WTC11 (cell line): ENCODE measurements at regions not wholly inside any gene's neighbourhood (a gene's known extent, or its start where the extent isn't known, plus 50 kb on each side); places are given as distances from the start of the nearest gene placed in this dataset.

Source experiments
- ATAC-seq: fragments of 200-7000 bp; cut with Tn5 transposase; 2 replicates; pipeline ENCODE4 v1.10.0; 2021; ENCODE audit warnings: mild to moderate bottlenecking, moderate library complexity
- CTCF ChIA-PET: fragments of 300-600 bp; sonication (Branson Sonifier 250); formaldehyde crosslinking; loops from one replicate; lab custom pipeline; 2021; ENCODE audit warnings: antibody characterized with exemption; lab: Charles Lee
- POLR2A ChIA-PET: fragments of 350-600 bp; sonication (Branson Sonifier 250); formaldehyde crosslinking; loops from one replicate; lab custom pipeline; 2021; ENCODE audit warnings: antibody characterized with exemption; lab: Charles Lee
- DNase-seq: peaks from one replicate; pipeline ENCODE4 v3.0.0; 2021; ENCODE audit warnings: low spot score
- H3K27ac Mint-ChIP-seq: 2 replicates; pipeline ENCODE4 v1.8.0; 2021; ENCODE audit warnings: mixed read lengths
- H3K27me3 Mint-ChIP-seq: 2 replicates; pipeline ENCODE4 v1.8.0; 2021; ENCODE audit warnings: low read depth, mild to moderate bottlenecking, moderate library complexity, mixed read lengths
- H3K36me3 Mint-ChIP-seq: 2 replicates; pipeline ENCODE4 v1.8.0; 2021; ENCODE audit warnings: mixed read lengths
- H3K4me1 Mint-ChIP-seq: 2 replicates; pipeline ENCODE4 v1.8.0; 2022; ENCODE audit warnings: mixed read lengths
- H3K4me3 Mint-ChIP-seq: 2 replicates; pipeline ENCODE4 v1.8.0; 2021; ENCODE audit warnings: mild to moderate bottlenecking, moderate library complexity, mixed read lengths
- H3K9me3 Mint-ChIP-seq: 2 replicates; pipeline ENCODE4 v1.8.0; 2021; ENCODE audit warnings: mixed read lengths
- ELF4 ChIP-seq: sonication (generic); formaldehyde crosslinking; IDR thresholded peaks from 2 replicates; pipeline ENCODE4 v1.8.1; 2022; ENCODE audit warnings: low read depth, mild to moderate bottlenecking, moderate library complexity, missing genetic modification reagents
- GTF2I ChIP-seq: fragments of 250-450 bp; sonication (Bioruptor Pico); conservative IDR thresholded peaks from 2 replicates; pipeline ENCODE4 v1.4.0; 2021; ENCODE audit warnings: mild to moderate bottlenecking
- MXD4 ChIP-seq: fragments of 250-450 bp; sonication (Bioruptor Pico); IDR thresholded peaks from 2 replicates; pipeline ENCODE4 v1.8.0; 2021; ENCODE audit warnings: mild to moderate bottlenecking, moderate library complexity, borderline replicate concordance
- NR2C2 ChIP-seq: sonication (generic); formaldehyde crosslinking; IDR thresholded peaks from 2 replicates; pipeline ENCODE4 v1.8.0; 2022; ENCODE audit warnings: mild to moderate bottlenecking, missing genetic modification reagents
- ZNF232 ChIP-seq: sonication (generic); formaldehyde crosslinking; IDR thresholded peaks from 2 replicates; pipeline ENCODE4 v1.8.0; 2022; ENCODE audit warnings: mild to moderate bottlenecking, missing genetic modification reagents
- ZNF317 ChIP-seq: sonication (generic); formaldehyde crosslinking; IDR thresholded peaks from 2 replicates; pipeline ENCODE4 v1.8.1; 2023; ENCODE audit warnings: low read depth, mild to moderate bottlenecking, moderate library complexity, missing genetic modification reagents, borderline replicate concordance
- ZNF416 ChIP-seq: fragments of 250-450 bp; sonication (Bioruptor Pico); IDR thresholded peaks from 2 replicates; pipeline ENCODE4 v1.9.0; 2021; ENCODE audit warnings: mild to moderate bottlenecking, inconsistent platforms
- TF ChIP-seq, protein P1 (sequence below): sonication (generic); formaldehyde crosslinking; IDR thresholded peaks from 2 replicates; pipeline ENCODE4 v1.8.1; 2022; ENCODE audit warnings: missing genetic modification reagents, borderline replicate concordance
- TF ChIP-seq, protein P2 (sequence below): fragments of 250-450 bp; sonication (Bioruptor Pico); IDR thresholded peaks from 2 replicates; pipeline ENCODE4 v1.9.0; 2021; ENCODE audit warnings: mild to moderate bottlenecking
- TF ChIP-seq, protein P3 (sequence below): sonication (generic); formaldehyde crosslinking; IDR thresholded peaks from 2 replicates; pipeline ENCODE4 v1.8.0; 2023; ENCODE audit warnings: mild to moderate bottlenecking, missing genetic modification reagents
- TF ChIP-seq, protein P4 (sequence below): sonication (generic); formaldehyde crosslinking; IDR thresholded peaks from 2 replicates; pipeline ENCODE4 v1.8.1; 2023; ENCODE audit warnings: mild to moderate bottlenecking, missing genetic modification reagents, borderline replicate concordance
- TF ChIP-seq, protein P5 (sequence below): fragments of 250-450 bp; sonication (Bioruptor Pico); conservative IDR thresholded peaks from 2 replicates; pipeline ENCODE4 v1.9.0; 2021; ENCODE audit warnings: mild to moderate bottlenecking
- TF ChIP-seq, protein P6 (sequence below): sonication (generic); formaldehyde crosslinking; IDR thresholded peaks from 2 replicates; pipeline ENCODE4 v1.8.1; 2023; ENCODE audit warnings: mild to moderate bottlenecking, missing genetic modification reagents
- TF ChIP-seq, protein P7 (sequence below): sonication (generic); formaldehyde crosslinking; IDR thresholded peaks from 2 replicates; pipeline ENCODE4 v1.8.0; 2022; ENCODE audit warnings: mild to moderate bottlenecking, missing genetic modification reagents

DNA sequence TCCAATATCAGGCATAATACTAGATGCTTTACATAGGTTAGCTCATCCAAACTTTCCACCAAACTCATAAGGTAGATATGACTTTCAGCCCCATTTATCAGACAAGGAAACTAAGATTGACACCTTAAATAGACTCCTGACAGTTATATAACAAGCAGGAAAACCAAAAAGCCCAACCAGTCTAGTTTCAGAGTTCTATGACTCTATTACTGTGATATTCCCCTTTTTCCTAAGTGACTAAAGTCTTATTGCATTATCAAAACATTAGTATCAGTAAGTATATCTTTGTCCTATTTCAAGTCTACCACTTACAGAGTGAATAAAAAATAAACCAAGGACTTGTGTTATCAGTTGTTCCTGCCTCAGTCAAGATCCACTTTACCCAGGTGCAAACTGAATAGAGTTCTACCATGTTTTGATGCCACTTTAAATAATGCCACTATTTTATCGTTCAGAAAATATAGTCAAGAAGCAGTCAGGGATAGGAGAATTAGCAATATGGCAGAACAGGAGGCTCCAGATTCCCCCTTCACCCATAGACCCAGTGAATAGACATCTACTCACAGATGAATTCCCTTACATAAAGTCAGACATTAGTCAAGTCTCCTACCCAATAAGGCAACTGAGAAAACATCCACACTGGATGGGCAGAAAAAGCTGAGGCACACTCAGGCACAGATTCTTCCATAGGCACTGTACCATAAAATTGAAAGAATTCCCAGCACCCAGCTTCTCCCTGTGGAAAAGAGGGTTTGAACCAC, 74.1 kb downstream of the CRPPA start:
- DNase-seq (no peak), ATAC-seq (no peak)
- TF ChIP-seq, protein P1, sequence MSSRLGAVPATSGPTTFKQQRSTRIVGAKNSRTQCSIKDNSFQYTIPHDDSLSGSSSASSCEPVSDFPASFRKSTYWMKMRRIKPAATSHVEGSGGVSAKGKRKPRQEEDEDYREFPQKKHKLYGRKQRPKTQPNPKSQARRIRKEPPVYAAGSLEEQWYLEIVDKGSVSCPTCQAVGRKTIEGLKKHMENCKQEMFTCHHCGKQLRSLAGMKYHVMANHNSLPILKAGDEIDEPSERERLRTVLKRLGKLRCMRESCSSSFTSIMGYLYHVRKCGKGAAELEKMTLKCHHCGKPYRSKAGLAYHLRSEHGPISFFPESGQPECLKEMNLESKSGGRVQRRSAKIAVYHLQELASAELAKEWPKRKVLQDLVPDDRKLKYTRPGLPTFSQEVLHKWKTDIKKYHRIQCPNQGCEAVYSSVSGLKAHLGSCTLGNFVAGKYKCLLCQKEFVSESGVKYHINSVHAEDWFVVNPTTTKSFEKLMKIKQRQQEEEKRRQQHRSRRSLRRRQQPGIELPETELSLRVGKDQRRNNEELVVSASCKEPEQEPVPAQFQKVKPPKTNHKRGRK (CRISPR knock-in tag), result no peak
- no peak for TF ChIP-seq ELF4 (CRISPR knock-in tag)
- no peak for TF ChIP-seq NR2C2
- TF ChIP-seq, protein P2, sequence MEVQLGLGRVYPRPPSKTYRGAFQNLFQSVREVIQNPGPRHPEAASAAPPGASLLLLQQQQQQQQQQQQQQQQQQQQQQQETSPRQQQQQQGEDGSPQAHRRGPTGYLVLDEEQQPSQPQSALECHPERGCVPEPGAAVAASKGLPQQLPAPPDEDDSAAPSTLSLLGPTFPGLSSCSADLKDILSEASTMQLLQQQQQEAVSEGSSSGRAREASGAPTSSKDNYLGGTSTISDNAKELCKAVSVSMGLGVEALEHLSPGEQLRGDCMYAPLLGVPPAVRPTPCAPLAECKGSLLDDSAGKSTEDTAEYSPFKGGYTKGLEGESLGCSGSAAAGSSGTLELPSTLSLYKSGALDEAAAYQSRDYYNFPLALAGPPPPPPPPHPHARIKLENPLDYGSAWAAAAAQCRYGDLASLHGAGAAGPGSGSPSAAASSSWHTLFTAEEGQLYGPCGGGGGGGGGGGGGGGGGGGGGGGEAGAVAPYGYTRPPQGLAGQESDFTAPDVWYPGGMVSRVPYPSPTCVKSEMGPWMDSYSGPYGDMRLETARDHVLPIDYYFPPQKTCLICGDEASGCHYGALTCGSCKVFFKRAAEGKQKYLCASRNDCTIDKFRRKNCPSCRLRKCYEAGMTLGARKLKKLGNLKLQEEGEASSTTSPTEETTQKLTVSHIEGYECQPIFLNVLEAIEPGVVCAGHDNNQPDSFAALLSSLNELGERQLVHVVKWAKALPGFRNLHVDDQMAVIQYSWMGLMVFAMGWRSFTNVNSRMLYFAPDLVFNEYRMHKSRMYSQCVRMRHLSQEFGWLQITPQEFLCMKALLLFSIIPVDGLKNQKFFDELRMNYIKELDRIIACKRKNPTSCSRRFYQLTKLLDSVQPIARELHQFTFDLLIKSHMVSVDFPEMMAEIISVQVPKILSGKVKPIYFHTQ (CRISPR knock-in tag), result no peak
- TF ChIP-seq, protein P3, sequence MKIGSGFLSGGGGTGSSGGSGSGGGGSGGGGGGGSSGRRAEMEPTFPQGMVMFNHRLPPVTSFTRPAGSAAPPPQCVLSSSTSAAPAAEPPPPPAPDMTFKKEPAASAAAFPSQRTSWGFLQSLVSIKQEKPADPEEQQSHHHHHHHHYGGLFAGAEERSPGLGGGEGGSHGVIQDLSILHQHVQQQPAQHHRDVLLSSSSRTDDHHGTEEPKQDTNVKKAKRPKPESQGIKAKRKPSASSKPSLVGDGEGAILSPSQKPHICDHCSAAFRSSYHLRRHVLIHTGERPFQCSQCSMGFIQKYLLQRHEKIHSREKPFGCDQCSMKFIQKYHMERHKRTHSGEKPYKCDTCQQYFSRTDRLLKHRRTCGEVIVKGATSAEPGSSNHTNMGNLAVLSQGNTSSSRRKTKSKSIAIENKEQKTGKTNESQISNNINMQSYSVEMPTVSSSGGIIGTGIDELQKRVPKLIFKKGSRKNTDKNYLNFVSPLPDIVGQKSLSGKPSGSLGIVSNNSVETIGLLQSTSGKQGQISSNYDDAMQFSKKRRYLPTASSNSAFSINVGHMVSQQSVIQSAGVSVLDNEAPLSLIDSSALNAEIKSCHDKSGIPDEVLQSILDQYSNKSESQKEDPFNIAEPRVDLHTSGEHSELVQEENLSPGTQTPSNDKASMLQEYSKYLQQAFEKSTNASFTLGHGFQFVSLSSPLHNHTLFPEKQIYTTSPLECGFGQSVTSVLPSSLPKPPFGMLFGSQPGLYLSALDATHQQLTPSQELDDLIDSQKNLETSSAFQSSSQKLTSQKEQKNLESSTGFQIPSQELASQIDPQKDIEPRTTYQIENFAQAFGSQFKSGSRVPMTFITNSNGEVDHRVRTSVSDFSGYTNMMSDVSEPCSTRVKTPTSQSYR (CRISPR knock-in tag), result no peak
- TF ChIP-seq, protein P4, sequence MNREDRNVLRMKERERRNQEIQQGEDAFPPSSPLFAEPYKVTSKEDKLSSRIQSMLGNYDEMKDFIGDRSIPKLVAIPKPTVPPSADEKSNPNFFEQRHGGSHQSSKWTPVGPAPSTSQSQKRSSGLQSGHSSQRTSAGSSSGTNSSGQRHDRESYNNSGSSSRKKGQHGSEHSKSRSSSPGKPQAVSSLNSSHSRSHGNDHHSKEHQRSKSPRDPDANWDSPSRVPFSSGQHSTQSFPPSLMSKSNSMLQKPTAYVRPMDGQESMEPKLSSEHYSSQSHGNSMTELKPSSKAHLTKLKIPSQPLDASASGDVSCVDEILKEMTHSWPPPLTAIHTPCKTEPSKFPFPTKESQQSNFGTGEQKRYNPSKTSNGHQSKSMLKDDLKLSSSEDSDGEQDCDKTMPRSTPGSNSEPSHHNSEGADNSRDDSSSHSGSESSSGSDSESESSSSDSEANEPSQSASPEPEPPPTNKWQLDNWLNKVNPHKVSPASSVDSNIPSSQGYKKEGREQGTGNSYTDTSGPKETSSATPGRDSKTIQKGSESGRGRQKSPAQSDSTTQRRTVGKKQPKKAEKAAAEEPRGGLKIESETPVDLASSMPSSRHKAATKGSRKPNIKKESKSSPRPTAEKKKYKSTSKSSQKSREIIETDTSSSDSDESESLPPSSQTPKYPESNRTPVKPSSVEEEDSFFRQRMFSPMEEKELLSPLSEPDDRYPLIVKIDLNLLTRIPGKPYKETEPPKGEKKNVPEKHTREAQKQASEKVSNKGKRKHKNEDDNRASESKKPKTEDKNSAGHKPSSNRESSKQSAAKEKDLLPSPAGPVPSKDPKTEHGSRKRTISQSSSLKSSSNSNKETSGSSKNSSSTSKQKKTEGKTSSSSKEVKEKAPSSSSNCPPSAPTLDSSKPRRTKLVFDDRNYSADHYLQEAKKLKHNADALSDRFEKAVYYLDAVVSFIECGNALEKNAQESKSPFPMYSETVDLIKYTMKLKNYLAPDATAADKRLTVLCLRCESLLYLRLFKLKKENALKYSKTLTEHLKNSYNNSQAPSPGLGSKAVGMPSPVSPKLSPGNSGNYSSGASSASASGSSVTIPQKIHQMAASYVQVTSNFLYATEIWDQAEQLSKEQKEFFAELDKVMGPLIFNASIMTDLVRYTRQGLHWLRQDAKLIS (CRISPR knock-in tag), result no peak
- no peaks in the 10 kb centered on the region; the same call in 1 of the 2 replicates for H3K27me3 Mint-ChIP-seq
- no peaks in the 10 kb centered on the region for H3K4me1 Mint-ChIP-seq
- peaks cover 9% of the 10 kb centered on the region for H3K36me3 Mint-ChIP-seq
- CTCF ChIA-PET, result no interaction called here
- no peak overlapping the region for H3K4me3 Mint-ChIP-seq
- POLR2A ChIA-PET, result no interaction called here
- no peak overlapping the region for H3K27ac Mint-ChIP-seq
- peaks cover 38% of the 10 kb centered on the region for H3K9me3 Mint-ChIP-seq

DNA sequence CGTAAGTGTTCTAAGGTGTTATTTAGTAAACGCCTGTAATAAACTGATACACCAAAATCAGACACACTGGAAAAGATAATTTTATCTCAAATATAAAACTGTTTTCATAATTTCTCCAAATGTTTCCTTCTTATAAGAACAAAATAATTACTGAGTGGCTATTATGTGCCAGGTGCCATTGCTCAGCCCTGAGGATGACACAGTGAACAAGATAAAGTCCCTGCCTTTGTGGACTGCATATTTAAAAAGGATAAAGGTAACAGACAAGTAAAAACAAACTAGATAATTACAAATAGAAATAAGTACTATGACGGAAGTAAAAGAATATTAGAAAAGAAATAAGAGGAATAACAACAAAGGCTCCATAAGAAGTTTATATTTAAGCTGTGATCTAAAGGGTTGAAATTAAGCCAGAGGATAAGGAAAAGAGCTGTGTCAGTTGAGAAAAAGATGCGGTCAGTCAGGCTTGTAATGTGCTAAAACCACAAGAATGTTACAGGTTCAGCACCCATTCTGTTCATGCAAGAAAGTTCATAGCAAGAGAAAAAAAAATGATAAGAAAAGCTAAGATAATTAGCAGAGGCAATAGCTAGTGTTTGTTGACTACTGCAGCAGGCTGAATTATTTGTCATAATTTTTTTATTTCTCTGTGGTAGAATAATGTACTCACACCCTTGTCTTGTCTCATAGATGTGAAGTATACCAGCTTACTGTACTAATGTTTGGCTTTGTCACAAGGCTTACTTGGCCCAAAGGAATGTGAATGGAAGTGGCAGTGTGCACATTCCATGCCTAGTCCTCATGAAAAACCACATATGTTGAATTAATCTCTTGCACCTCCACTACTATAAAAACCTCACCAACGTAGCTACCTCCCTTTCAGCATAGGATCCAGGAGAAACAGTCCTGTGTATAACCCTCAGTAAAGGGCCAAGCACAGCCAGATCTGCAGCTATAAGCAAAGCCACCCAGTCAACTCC, 75.1 kb downstream of the CRPPA start:
- no peaks in the 10 kb centered on the region for H3K4me1 Mint-ChIP-seq
- no peak for ATAC-seq
- H3K9me3 Mint-ChIP-seq, result peaks cover 30% of the 10 kb centered on the region
- H3K27me3 Mint-ChIP-seq, result no peaks in the 10 kb centered on the region; the same call in 1 of the 2 replicates
- ChIA-PET POLR2A (no interaction called here), CTCF (no interaction called here)
- no peak for DNase-seq
- peaks cover 9% of the 10 kb centered on the region for H3K36me3 Mint-ChIP-seq
- no peak overlapping the region; the same call in 1 of the 2 replicates for H3K27ac Mint-ChIP-seq
- H3K4me3 Mint-ChIP-seq, result no peak overlapping the region
- TF ChIP-seq, protein P5, sequence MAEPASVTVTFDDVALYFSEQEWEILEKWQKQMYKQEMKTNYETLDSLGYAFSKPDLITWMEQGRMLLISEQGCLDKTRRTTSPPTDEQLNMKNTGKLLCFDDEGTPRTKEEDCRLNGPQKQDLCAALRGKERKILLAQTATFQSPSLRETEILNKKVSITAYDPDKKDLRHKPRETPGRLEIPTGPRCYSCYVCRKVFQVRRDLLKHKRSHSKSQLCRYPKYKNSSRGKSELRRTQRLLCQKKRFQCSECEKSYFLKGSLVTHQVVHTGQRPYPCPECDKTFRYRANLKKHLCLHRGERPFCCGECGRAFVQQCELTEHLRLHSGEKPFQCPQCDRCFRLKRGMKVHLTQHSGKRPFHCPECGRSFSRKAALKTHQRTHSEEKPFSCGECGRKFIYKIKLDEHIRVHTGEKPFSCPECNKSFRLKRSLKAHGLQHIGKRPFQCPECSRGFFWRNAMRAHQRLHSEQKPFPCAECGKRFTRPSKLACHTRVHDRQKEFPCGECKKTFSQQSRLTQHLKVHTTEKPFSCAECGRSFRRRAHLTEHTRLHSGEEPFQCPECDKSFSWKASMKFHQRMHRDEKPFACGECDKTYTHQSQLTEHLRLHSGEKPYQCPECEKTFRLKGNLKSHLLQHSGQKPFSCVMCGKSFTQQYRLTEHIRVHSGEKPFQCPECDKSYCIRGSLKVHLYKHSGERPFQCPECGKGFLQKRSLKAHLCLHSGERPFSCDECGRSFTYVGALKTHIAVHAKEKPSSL (CRISPR knock-in tag), result no peak
- TF ChIP-seq, protein P6, sequence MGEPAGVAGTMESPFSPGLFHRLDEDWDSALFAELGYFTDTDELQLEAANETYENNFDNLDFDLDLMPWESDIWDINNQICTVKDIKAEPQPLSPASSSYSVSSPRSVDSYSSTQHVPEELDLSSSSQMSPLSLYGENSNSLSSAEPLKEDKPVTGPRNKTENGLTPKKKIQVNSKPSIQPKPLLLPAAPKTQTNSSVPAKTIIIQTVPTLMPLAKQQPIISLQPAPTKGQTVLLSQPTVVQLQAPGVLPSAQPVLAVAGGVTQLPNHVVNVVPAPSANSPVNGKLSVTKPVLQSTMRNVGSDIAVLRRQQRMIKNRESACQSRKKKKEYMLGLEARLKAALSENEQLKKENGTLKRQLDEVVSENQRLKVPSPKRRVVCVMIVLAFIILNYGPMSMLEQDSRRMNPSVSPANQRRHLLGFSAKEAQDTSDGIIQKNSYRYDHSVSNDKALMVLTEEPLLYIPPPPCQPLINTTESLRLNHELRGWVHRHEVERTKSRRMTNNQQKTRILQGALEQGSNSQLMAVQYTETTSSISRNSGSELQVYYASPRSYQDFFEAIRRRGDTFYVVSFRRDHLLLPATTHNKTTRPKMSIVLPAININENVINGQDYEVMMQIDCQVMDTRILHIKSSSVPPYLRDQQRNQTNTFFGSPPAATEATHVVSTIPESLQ (CRISPR knock-in tag), result no peak
- TF ChIP-seq, protein P7, sequence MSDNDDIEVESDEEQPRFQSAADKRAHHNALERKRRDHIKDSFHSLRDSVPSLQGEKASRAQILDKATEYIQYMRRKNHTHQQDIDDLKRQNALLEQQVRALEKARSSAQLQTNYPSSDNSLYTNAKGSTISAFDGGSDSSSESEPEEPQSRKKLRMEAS (CRISPR knock-in tag), result no peak
- TF ChIP-seq GTF2I (CRISPR knock-in tag) (no peak), ZNF232 (no peak), ZNF416 (CRISPR knock-in tag) (no peak), ZNF317 (CRISPR knock-in tag) (no peak), MXD4 (CRISPR knock-in tag) (no peak)
